HG03571 (cell line): ENCODE measurements at regions not wholly inside any gene's neighbourhood (a gene's known extent, or its start where the extent isn't known, plus 50 kb on each side); places are given as distances from the start of the nearest gene placed in this dataset.
"Not testable (repeated sequence)": the region's sequence is repeated elsewhere in the genome, so short reads cannot be mapped to it uniquely, and the experiment has no call there.

Source experiments
- ATAC-seq: cut with Tn5 transposase; IDR thresholded peaks from one replicate; pipeline ENCODE4 v1.9.1; 2021; ENCODE audit not compliant: unreplicated experiment

- ATAC-seq, result no peak
Observed at GRCh38 chr11:37957717-37958116, 1359.7 kb upstream of the RAG2 start.

GRCh38 chr11:37951996-37952395, 1354.0 kb upstream of the RAG2 start:
- no peak for ATAC-seq

- ATAC-seq, result no peak
Observed at GRCh38 chr11:37948258-37948657, 1350.2 kb upstream of the RAG2 start.

GRCh38 chr11:37947821-37948220, 1349.8 kb upstream of the RAG2 start:
- ATAC-seq, result no peak

- peak; percentile 71 for ATAC-seq
Observed at GRCh38 chr11:37946155-37946766, 1348.2 kb upstream of the RAG2 start.

- ATAC-seq, result no peak
Observed at GRCh38 chr11:37942081-37942480, 1344.0 kb upstream of the RAG2 start.

GRCh38 chr11:37929100-37929653, 1331.1 kb upstream of the RAG2 start:
- no peak for ATAC-seq

- no peak for ATAC-seq
Observed at GRCh38 chr11:37926772-37927171, 1328.7 kb upstream of the RAG2 start.

GRCh38 chr11:37916331-37916730, 1318.3 kb upstream of the RAG2 start:
- ATAC-seq, result no peak

- ATAC-seq, result no peak
Observed at GRCh38 chr11:37914859-37915258, 1316.8 kb upstream of the RAG2 start.

GRCh38 chr11:37908219-37908548, 1310.1 kb upstream of the RAG2 start:
- no peak for ATAC-seq

- ATAC-seq, result no peak
Observed at GRCh38 chr11:37907436-37908218, 1309.6 kb upstream of the RAG2 start.

GRCh38 chr11:37905707-37906417, 1307.8 kb upstream of the RAG2 start:
- no peak for ATAC-seq

GRCh38 chr11:37896016-37896415, 1298.0 kb upstream of the RAG2 start:
- ATAC-seq, result no peak

- ATAC-seq, result no peak
Observed at GRCh38 chr11:37881741-37882140, 1283.7 kb upstream of the RAG2 start.

- ATAC-seq, result no peak
Observed at GRCh38 chr11:37861671-37862070, 1263.6 kb upstream of the RAG2 start.

- ATAC-seq, result not testable (repeated sequence)
Observed at GRCh38 chr11:37858806-37859537, 1260.9 kb upstream of the RAG2 start.

GRCh38 chr11:37858398-37858797, 1260.4 kb upstream of the RAG2 start:
- no peak for ATAC-seq

- no peak for ATAC-seq
Observed at GRCh38 chr11:37857726-37858125, 1259.7 kb upstream of the RAG2 start.

- no peak for ATAC-seq
Observed at GRCh38 chr11:37849706-37850105, 1251.7 kb upstream of the RAG2 start.

GRCh38 chr11:37843603-37844002, 1245.6 kb upstream of the RAG2 start:
- no peak for ATAC-seq
